Stimulated activated CD8-positive, alpha-beta memory T cell treated with anti-CD3 and anti-CD28 coated beads, Interleukin-12 subunit alpha, Interleukin-12 subunit beta, amount 100 ng/mL, for 24 hours (primary cell): ENCODE measurements at regions not wholly inside any gene's neighbourhood (a gene's known extent, or its start where the extent isn't known, plus 50 kb on each side); places are given as distances from the start of the nearest gene placed in this dataset.

Source experiments
- DNase-seq: peaks from one replicate; pipeline ENCODE4 v3.0.0-alpha.2; 2020; ENCODE audit errors: extremely low read depth

GRCh38 chr5:125138266-125138665 lies 391.8 kb upstream of the ZNF608 start:
- no peak for DNase-seq

GRCh38 chr5:125139590-125139989 lies 393.2 kb upstream of the ZNF608 start:
- no peak for DNase-seq

DNA sequence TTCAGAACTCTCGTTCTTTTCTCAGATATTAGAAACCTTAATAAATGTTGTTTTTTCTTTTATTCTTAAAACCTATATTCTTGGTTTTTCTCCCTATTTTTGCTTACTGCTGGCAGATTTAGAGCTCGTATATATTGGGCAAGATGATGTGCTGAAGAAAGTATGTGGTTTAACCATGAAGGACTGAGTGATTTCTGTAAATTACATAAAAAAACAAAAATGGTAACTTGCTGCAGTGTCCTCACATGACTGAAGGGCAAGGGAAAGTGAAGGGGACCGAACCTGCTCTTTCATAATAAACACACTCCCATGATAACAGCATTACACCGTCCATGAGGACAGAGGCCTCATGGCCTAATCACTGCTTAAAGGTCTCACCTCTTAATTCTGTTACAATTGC lies 393.8 kb upstream of the ZNF608 start:
- no peak for DNase-seq

DNA sequence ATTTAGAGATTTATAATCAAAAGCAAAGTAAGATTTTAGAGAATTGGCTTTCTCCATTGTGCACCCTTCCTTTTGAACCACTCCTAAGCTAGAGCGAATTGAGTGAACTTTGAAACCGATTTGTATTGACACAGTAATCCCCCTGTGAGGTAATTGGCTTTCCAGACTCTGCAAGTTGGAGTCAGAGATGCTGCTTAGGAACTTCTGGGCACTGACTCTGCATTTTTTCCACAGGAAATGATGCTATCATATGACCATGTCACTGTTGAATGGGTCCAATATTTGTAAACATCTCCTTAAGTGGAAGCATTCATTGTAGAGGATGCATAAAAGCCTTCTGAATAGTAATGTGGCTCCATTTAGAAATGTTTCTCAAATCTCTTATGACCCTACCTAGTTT lies 394.4 kb upstream of the ZNF608 start:
- DNase-seq = no peak

- no peak for DNase-seq
These were observed 396.0 kb upstream of the ZNF608 start for GRCh38 chr5:125142458-125142857.

DNA sequence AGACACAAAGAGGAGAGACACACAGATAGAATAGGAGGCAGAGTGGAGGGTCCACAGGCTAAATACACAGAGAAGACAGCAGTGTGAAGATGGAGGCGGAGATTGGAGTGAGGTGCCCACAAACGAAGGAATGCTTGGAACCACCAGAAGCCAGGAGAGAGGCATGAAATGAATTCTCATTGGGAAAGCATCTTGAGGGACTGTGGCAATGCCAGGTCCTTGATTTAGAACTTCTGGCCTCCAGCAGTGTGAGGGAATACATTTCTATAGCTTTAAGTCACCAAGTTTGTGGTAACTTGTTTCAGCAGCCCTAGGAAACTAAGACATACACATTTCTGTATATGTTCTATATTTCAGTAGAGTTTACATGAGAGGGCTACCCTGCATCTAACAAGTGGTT lies 396.6 kb upstream of the ZNF608 start:
- no peak for DNase-seq

- DNase-seq = no peak
These were observed 401.6 kb upstream of the ZNF608 start for GRCh38 chr5:125148076-125148475.

DNA sequence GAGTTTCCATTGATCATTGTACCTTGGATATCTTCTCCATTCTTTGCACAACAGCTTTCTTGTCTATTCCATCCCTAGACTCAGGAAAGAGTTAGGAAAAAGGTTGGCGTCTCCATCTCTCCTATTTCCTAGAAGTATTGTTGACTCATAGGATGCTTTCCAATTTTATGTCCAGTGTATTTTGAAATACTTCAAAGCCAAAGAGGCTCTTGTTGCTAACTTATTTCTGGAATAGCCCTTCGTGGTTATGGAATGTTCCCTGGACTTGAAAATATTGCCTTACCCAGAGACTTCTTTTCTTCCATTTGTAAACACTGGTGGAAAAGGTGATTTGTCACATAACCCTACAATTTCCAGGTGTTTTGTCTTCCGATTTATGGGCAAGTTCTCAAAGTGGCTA lies 402.3 kb upstream of the ZNF608 start:
- DNase-seq = no peak

GRCh38 chr5:125149110-125149509 lies 402.7 kb upstream of the ZNF608 start:
- no peak for DNase-seq

DNA sequence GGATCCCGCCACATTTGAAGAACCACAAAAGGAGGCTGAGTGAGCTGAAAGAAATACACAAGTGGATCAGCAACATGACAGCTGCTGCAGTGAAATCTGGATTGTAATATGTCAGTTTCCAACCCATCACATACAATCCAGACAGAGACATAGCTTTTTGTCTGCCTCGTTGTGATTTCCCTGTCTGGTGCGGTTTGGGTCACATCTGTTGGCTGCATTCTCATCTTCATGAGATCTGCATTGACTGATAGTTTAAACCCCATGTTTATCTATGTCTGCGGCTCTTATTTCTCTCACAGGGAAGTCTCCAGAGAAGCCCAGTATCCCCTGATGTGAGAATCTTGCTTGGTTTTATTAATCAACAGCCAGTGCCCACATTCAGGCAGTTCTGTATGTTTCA lies 403.1 kb upstream of the ZNF608 start:
- no peak for DNase-seq

GRCh38 chr5:125150041-125150669 lies 403.7 kb upstream of the ZNF608 start:
- no peak for DNase-seq

DNA sequence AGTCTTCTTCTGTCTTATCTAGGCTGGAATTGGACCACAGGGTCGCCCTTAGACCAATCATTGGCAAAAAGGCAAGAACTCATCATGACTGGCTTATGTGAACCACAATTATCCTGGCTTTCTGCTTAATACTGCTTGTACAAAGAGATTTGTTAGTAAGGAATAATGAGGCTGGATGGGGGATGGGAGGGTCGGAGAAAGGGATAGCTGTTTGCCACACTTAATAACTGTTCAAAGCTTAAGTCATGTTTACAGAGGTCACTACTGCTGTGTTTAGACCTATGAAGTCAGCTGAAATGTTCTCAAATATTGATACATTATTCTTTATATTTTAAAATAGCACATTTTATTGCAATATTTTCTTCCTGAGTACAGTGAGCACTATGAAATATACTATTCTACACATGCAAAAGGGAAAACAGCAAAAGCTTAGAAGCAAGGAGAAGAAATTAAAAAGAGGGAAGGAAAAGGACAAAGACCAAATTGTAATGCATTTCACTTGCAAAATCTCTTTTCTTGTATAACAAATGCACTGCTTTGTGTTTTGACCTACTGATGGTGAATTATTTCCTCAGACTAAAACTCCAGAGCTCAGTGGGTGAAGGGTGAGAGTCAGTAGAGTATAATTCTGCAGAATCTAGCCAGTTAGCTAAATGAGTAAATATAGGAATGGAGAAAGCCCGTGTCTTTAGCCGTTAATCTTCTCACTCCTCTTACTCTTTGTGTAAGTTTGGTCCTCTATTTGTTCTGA lies 404.9 kb upstream of the ZNF608 start:
- no peak for DNase-seq

- no peak for DNase-seq
These were observed 405.6 kb upstream of the ZNF608 start for GRCh38 chr5:125152044-125152443.

GRCh38 chr5:125152461-125153189 lies 406.2 kb upstream of the ZNF608 start:
- no peak for DNase-seq

GRCh38 chr5:125153231-125153630 lies 406.8 kb upstream of the ZNF608 start:
- DNase-seq = no peak

- no peak for DNase-seq
These were observed 408.1 kb upstream of the ZNF608 start for GRCh38 chr5:125154301-125155110.

GRCh38 chr5:125160787-125161502 lies 414.5 kb upstream of the ZNF608 start:
- DNase-seq = no peak

DNA sequence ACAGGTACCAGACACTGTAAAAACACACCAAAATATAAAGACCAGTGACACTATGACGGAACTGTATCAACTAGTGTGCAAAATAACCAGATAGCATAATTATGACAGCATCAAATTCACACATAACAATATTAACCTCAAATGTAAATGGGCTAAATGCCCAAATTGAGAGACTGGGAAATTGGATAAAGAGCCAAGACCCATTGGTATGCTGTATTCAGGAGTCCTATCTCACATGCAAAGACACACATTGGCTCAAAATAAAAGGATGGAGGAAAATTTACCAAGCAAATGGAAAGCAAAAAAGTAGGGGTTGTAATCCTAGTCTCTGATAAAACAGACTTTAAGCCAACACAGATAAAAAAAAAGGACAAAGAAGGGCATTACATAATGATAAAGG lies 416.3 kb upstream of the ZNF608 start:
- DNase-seq = no peak

- no peak for DNase-seq
These were observed 423.0 kb upstream of the ZNF608 start for GRCh38 chr5:125169396-125169795.

DNA sequence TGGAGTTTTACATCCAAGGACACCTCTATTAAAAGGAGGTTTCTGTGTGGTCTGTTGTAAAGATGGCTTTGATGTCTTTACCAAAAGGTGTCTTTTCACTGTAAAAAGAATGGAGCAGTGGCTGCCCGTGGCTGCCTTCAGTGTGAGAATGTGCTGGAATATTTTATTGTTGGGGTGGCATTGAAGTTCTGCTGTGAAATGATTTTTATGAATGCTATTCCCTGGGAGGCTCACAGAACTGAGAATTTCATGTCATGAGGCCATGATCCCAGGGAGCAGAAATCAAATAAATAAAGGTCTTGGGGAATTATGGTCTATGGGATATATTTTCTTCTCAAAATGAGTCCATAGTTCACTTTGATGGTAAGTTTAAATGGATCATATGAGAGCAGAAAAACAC lies 425.2 kb upstream of the ZNF608 start:
- DNase-seq = no peak

DNA sequence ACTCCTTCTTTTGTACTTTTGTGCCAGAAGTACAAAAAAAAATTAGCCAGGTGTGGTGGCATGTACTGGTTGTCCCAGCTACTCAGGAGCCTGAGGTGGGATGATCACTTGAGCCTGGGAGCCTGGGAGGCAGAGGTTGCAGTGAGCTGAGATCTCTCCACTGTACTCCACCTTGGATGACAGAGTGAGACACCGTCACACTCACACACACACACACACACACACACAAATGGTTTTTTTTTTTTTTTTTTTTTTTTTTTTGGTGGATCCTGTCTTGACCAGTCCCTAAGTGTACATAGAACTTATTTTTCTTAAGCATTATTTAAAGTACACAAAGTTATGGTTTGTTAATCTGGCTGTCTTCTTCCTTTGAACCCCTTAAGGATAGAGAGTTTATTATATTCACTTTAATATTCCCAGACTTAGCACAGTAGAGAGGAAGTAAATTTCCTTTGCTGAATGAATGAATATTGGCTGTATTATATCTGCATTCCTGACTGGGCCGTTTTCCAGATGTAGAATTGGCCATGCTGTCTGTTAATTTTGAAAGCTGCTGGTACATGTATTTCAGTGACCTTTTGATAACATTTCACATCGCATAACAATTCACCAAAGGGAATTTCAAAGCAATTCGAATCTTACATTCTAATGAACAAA lies 429.0 kb upstream of the ZNF608 start:
- no peak for DNase-seq
